NCI-H2107 (cell line): ENCODE measurements at regions not wholly inside any gene's neighbourhood (a gene's known extent, or its start where the extent isn't known, plus 50 kb on each side); places are given as distances from the start of the nearest gene placed in this dataset.

Experiments used
- DNase-seq: peaks from one replicate; lab custom pipeline; 2025; lab: John Stamatoyannopoulos, UW

DNA sequence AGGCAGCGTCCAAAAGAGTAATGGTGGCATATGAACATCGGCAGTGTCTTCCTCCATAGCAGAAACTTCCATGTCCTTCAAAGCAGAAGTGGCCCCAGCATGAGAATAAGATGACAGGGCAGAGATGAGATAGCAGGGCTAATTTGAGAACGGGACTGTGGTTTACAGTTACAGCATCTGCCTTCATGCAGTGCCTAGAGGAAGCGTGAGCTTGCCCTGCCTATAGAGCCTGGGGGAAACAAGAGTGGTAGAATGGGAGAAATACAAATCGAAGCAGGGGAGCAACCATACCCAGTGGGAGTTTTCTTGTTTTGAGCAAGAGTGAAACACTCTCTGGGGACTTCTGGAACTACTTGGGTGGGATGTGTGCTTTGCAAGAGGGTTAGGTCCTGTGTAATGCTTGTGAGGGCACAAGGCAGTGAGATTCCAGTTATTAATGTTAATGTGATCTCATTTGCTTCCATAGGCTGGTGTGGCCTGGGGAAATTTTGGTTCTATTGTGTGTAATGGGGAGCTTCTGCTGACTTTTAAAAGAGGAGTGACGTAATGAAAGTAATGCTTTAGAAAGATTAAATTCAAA, 616.9 kb downstream of the ZIC1 start:
- DNase-seq: no peak

- no peak for DNase-seq
Observed at GRCh38 chr3:148030975-148031374, 621.8 kb downstream of the ZIC1 start.

GRCh38 chr3:148034353-148034752, 625.2 kb downstream of the ZIC1 start:
- DNase-seq: no peak

GRCh38 chr3:148036331-148036876, 627.2 kb downstream of the ZIC1 start:
- DNase-seq: no peak

- no peak for DNase-seq
Observed at GRCh38 chr3:148042663-148043445, 633.7 kb downstream of the ZIC1 start.

DNA sequence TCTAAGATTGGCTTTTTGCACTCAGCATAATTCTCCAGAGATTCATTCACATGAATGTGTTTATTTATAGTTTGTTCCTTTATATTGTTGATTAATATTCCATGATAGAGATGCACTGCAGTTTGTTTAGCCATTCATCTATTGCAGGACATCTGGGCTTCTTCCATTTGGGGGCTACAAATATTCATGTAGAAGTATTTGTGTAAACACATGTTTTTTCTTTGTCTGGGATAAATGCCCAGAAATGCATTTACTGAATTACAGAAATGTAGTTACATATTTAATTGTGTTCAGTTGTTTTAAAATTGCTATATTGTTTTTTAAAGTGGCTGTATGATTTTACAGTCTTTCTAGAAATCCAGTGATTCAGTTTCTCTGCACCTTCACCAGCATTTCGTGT, 635.0 kb downstream of the ZIC1 start:
- no peak for DNase-seq

- no peak for DNase-seq
Observed at GRCh38 chr3:148054999-148055398, 642.7 kb upstream of the AGTR1 start.

- DNase-seq: no peak
Observed at GRCh38 chr3:148062590-148062989, 635.1 kb upstream of the AGTR1 start.

- no peak for DNase-seq
Observed at GRCh38 chr3:148066802-148067201, 630.9 kb upstream of the AGTR1 start.

GRCh38 chr3:148068466-148068865, 629.2 kb upstream of the AGTR1 start:
- DNase-seq: no peak

- DNase-seq: no peak
Observed at GRCh38 chr3:148070041-148070440, 627.7 kb upstream of the AGTR1 start.

GRCh38 chr3:148073721-148074456, 623.8 kb upstream of the AGTR1 start:
- no peak for DNase-seq

GRCh38 chr3:148074946-148075345, 622.8 kb upstream of the AGTR1 start:
- DNase-seq: peak; percentile 3

GRCh38 chr3:148075771-148076716, 621.7 kb upstream of the AGTR1 start:
- DNase-seq: no peak

DNA sequence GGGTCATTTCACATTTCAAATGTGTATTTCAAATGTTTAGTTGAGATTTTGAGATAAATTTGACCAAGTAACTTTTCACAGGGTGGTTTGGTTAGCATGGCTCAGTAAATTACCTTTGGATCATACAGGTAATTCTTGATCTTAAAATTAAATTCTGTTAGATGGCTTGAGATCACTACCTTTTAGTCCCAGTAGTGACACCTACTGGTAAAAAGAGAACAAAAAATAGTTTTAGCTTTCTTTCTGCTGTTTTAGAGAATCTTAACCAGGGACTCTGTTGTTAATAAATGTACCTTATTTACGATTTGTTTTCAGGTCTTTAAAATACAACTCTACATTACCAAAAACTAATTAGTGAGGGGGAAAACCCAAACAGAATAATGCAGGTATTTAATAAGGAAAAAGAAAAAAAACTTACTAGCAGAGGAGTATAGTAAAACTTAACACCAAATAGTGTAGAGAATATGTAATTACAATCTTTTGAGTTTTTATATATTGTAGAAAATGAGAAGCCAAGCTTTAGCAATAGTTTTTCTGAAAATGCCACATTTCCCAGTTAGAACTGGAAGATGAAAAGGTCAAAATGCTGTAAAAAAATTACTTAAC, 620.3 kb upstream of the AGTR1 start:
- no peak for DNase-seq

DNA sequence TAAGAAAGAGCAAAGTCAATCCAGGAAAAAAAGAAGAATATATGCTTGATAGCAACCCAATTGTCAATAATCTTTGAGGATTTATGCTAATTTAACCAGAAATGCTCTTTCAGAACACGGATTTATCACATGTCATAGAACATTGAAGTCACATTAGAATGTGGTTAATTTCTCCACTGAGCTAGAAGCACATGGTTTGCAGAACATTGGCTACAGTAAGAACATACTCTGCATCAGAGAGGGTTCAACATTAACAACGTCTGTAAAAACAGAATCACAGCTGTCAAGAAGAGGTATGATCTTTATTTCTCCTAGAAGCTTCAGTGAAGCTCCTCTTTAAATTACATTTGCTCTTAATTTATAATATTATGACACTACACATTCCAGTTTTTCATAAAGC, 619.7 kb upstream of the AGTR1 start:
- no peak for DNase-seq

DNA sequence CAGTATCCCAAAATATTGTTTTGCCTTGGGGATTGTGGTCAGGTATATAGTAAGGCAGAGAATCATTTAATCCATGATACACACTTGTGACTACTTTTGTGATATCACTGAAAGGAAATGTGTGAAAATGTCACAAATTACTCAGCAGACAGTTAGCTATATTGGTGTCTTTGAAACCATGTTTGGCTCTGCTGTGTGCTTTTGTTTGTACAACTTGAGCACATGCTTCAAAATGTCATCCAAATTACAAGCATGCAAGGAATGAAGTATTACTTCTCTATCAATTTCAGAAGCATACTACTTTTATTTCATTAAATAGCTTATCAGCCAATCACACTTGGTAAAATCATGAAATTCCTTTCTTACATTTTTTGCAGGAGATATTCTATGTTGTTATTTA, 619.0 kb upstream of the AGTR1 start:
- DNase-seq: no peak

GRCh38 chr3:148079370-148079769, 618.3 kb upstream of the AGTR1 start:
- no peak for DNase-seq

- DNase-seq: no peak
Observed at GRCh38 chr3:148081926-148082325, 615.8 kb upstream of the AGTR1 start.

- DNase-seq: no peak
Observed at GRCh38 chr3:148082506-148083280, 615.0 kb upstream of the AGTR1 start.
